BJ (cell line): ENCODE measurements at regions not wholly inside any gene's neighbourhood (a gene's known extent, or its start where the extent isn't known, plus 50 kb on each side); places are given as distances from the start of the nearest gene placed in this dataset.

Experiments
- CTCF ChIA-PET: fragments of 350-600 bp; formaldehyde crosslinking; extraction: SDS; loops from one replicate; lab custom pipeline; 2021; ENCODE audit warnings: antibody characterized with exemption, inconsistent platforms; lab: Yijun Ruan, JAX
- POLR2A ChIA-PET: fragments of 300-600 bp; sonication (Branson Sonifier 250); formaldehyde crosslinking; extraction: SDS; loops from one replicate; lab custom pipeline; 2021; ENCODE audit warnings: antibody characterized with exemption; lab: Charles Lee
- DNase-seq: peaks from one replicate; pipeline ENCODE4 v3.0.0-alpha.2; 2011; ENCODE audit warnings: low read depth
- H3K27me3 ChIP-seq: 2 replicates; pipeline ENCODE4 v1.6.0; 2011; ENCODE audit warnings: low read length; ENCODE audit not compliant: control insufficient read depth, insufficient read depth
- H3K36me3 ChIP-seq: 2 replicates; pipeline ENCODE4 v1.5.1; 2011; ENCODE audit warnings: low read length; ENCODE audit not compliant: control insufficient read depth, insufficient read depth
- H3K4me3 ChIP-seq: 2 replicates; pipeline ENCODE4 v1.5.1; 2011; ENCODE audit warnings: low read depth, mild to moderate bottlenecking, control low read depth, low read length
- TF ChIP-seq, protein P1 (sequence below): IDR thresholded peaks from 2 replicates; pipeline ENCODE4 v1.5.1; 2011; ENCODE audit warnings: low read depth, mild to moderate bottlenecking, control low read depth, inconsistent platforms, low read length, moderate library complexity; ENCODE audit not compliant: insufficient read depth

DNA sequence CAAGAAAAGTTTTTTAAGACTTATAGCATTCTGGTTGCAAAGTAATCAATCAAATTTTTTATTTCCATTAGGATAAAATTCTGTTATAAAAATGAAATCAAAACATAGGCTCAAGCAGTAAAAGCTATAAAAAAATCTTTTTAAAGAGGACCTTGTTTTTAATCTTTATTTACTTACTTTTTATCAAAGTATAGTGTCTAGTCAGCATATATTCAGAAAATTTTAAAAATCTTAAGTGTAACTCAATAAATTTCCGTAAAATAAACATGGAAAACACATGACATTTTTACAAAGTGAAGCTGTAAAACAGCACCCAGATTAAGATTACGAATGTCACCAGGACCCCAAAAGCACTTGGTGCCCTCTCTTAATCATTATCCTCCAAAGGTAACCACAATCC is 302.4 kb downstream of the TMEM161B start:
- H3K4me3 ChIP-seq = no peak overlapping the region
- TF ChIP-seq, protein P1, sequence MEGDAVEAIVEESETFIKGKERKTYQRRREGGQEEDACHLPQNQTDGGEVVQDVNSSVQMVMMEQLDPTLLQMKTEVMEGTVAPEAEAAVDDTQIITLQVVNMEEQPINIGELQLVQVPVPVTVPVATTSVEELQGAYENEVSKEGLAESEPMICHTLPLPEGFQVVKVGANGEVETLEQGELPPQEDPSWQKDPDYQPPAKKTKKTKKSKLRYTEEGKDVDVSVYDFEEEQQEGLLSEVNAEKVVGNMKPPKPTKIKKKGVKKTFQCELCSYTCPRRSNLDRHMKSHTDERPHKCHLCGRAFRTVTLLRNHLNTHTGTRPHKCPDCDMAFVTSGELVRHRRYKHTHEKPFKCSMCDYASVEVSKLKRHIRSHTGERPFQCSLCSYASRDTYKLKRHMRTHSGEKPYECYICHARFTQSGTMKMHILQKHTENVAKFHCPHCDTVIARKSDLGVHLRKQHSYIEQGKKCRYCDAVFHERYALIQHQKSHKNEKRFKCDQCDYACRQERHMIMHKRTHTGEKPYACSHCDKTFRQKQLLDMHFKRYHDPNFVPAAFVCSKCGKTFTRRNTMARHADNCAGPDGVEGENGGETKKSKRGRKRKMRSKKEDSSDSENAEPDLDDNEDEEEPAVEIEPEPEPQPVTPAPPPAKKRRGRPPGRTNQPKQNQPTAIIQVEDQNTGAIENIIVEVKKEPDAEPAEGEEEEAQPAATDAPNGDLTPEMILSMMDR = no peak
- H3K27me3 ChIP-seq = no peaks in the 10 kb centered on the region
- ChIA-PET CTCF (no interaction called here), POLR2A (no interaction called here)
- no peaks in the 10 kb centered on the region for H3K36me3 ChIP-seq
- no peak for DNase-seq

DNA sequence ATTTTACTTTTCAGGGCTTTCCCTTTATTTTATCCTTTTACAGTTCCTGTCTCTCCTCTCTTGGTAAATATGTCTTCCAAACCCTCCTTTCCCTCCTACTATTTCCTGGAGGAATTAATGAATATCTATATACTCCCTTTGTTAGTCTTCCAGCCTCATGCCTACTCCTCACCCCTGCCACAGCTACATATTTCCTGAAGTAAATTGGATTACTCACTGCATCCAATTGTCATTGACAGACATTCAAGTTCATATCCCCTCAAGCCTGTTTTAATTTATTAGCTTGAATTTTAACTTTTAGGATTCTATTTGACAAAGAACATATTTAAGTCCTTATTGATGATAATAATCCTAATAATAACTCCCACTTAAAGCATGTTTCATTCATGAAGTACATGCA is 314.5 kb downstream of the TMEM161B start:
- Histone ChIP-seq H3K4me3 (no peak overlapping the region), H3K36me3 (no peaks in the 10 kb centered on the region), H3K27me3 (no peaks in the 10 kb centered on the region)
- CTCF ChIA-PET = no interaction called here
- DNase-seq = no peak
- POLR2A ChIA-PET = no interaction called here
- TF ChIP-seq, protein P1 = no peak

DNA sequence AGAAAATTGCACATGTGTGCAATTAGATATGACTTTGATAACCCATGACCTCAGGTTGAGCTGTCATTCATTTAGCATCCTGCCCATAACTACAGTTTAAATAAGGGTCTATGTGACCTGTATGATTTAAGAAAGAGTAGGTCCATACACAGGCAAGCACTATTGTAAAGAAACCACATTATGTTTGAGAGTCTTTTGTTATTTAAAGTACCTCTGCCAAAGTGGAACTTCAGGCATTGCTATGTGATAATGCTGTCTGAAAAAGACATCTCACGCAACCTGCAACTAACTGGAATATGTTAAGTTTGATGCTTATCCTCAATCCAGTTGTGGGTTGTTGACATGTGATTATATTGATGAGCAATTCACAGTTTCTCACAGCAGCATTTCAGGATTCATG is 317.0 kb downstream of the TMEM161B start:
- CTCF ChIA-PET = no interaction called here
- POLR2A ChIA-PET = no interaction called here
- TF ChIP-seq, protein P1 = no peak
- Histone ChIP-seq H3K4me3 (no peak overlapping the region), H3K36me3 (no peaks in the 10 kb centered on the region), H3K27me3 (no peaks in the 10 kb centered on the region)
- no peak for DNase-seq

DNA sequence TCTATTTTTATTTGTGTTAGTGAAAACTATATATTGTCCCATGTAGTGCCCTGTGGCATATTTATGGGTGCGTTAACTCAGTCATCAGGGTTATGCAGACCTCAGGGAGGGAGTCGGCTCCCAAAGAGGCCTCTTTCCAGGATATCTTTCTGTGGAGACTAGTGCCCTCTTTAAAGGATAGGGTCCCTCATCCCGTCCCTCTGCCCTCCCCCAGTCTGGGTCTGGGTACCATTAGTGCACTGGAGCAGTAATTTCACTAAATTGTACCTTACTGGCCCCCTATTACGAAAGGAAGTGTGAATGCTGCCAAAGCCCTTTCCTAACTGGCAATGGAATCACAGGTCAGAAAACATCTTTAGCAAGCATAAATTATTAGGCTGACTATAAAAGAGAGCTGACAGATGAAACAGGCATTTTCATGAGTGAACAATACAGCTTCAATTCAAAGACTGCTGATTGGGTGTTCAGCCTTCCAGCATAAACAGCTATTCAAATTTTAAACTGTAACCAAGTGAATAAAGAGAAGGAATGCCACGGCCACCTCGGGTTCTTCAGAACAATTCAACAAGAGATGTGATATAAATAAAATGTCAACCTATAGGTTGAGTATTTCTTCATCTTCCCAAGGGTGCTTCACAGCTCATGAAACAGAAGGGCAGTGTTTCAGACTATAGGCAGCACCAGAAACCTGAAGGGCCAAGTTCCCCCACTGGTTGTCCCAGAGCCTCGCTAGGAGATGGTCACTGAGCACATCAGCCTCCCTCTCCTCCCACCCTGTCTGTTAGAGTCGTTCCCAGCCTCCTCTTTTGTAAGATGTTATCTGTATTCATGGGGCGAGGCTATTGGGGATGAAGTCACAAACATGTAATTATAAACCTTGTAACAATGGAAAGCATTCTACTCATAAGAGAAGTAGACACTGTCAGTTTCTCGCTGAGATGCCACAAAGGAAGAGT is 318.7 kb downstream of the TMEM161B start:
- CTCF ChIA-PET = no interaction called here
- no peaks in the 10 kb centered on the region for H3K27me3 ChIP-seq
- no peaks in the 10 kb centered on the region for H3K36me3 ChIP-seq
- TF ChIP-seq, protein P1 = no peak
- no peak for DNase-seq
- POLR2A ChIA-PET = no interaction called here
- H3K4me3 ChIP-seq = no peak overlapping the region

DNA sequence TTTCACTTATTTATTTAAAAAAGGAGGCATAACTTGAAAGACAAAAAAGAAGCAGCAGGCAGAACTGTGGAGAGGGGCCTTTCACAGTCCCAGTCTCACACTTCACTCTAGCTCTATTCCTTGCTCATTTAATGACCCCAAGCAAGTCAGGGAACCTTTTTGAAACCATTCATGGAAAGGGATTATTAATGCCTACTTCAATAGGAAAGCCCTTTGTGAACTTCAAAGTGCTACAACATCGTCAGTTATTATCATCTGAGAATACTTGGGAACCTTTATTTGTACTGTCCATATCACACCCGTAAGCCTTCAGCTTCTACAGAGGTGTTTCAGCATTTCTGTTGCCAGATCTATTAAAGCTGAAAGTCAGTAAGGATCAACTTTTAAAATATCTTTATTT is 320.2 kb downstream of the TMEM161B start:
- no peak for DNase-seq
- Histone ChIP-seq H3K36me3 (no peaks in the 10 kb centered on the region), H3K27me3 (no peaks in the 10 kb centered on the region), H3K4me3 (no peak overlapping the region)
- TF ChIP-seq, protein P1 = no peak
- ChIA-PET CTCF (no interaction called here), POLR2A (no interaction called here)
